ENCODE measurements at regions not wholly inside any gene's neighbourhood (a gene's known extent, or its start where the extent isn't known, plus 50 kb on each side); places are given as distances from the start of the nearest gene placed in this dataset.

- no peak for FAIRE-seq
These were observed 183.7 kb upstream of the NAALADL2 start for GRCh38 chr3:174675406-174675805.

DNA sequence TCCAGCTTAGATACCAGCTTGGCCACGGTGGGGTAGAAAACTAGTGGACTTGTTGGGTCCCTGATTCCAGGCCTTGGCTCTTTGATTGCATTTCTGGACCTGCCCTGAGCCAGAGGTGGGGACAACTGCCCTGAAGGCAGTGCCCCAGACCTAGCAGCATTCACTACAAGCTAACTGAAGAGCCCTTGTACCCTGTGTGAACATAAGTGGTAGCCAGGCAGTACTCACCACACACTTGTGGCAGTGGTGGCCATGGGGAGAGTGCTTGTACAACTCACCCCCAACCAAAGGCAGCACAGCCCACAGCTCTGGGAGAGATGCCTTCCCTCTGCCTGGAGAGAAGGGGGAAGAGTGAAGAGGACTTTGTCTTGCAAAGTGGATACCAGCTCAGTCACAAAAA, 177.3 kb upstream of the NAALADL2 start:
- no peak for FAIRE-seq

DNA sequence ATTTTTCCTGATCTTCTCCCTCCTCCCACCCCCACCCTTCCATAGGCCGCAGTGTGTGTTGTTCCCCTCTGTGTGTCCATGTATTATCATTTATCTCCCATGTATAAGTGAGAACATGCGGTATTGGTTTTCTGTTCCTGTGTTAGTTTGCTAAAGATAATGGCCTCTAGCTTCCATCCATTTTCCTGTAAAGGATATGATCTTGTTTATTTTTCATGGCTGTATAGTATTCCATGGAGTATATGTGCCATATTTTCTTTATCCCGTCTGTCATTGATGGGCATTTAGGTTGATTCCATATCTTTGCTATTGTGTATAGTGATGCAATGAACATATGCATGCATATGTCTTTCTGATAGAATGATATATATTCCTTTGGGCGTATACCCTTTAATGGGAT, 173.3 kb upstream of the NAALADL2 start:
- no peak for FAIRE-seq

- FAIRE-seq, result no peak
These were observed 161.8 kb upstream of the NAALADL2 start for GRCh38 chr3:174697310-174697709.

- FAIRE-seq, result no peak
These were observed 158.4 kb upstream of the NAALADL2 start for GRCh38 chr3:174700736-174701135.

DNA sequence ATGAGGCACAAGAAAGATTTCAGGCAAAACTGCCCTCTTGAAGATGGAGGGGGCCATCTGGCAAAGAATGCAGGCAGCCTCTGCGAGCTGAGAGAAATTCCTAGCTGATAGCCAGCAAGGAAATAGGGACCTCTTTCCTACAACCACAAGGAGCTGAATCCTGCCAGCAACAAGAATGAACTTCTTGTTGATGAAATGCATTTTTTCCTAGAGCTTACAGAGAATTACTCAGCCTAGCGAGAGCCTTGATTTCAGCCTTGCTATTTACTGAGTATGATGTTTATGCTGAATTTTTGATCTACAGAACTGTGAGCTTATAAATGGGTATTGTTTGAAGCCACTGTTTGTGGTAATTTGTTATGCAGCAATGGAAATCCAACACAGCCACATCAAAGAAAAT, 148.5 kb upstream of the NAALADL2 start:
- no peak for FAIRE-seq

GRCh38 chr3:174715386-174715785, 143.7 kb upstream of the NAALADL2 start:
- FAIRE-seq, result no peak

DNA sequence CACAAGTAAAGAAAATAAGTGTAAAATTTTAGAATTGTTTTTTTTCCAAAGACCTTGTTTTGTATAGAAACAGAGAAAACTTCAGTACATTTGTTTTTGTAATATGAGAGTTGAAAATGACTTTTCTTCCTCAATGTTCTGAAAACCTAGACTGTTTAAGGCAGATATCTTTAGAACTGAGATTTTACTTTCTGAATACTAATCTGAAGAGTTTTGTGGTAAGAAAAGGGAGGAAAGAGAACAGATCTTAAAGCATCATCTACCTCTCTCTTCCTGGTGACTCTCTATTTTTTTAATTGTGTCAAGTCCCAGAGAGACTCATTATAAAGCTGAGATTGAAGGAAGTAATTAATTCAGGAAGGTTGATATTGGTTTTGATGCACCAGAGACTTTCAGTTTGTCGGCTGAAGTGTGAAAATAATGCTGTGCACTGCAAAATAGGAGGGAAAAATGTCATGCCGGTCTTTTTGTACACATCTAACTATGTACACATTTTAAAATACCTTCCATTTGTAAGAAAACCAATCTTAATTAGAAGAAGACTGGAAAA, 142.1 kb upstream of the NAALADL2 start:
- peak; percentile 26 for FAIRE-seq

DNA sequence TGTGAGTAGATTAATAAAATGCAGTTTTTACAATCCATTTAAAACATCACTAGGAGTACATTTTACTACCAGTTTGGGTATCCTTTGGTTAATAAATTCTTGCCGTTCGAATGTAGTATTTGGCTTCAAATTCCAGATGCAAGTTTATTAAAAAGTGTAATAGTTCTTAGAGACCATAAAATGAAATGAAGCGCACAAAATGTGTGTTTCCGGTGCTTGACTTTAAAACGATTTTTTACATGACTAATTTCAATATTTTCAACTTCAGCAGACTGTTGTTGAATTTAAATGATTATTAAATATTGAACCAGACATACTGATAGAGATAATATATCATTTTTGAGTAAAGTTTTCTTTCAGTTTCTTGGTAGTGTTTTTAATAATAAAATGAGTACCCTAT, 138.4 kb upstream of the NAALADL2 start:
- no peak for FAIRE-seq

DNA sequence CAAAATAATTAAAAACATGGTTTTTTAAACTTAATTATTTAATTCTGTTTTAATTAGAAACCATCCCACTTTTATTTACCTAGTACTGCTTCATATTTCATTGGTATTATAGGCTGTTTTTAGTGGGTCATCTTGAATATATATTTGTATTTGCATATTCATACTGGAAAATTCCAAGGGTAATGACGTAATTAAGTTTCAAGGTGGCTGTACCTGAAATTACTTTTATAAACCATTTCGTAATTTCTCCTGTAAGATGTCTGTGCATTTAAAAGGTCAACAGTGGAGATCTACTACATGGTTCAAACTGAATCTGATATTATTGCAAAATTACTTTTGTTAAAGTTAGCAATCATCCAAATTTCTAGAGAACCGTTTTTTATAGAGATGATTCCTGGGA, 133.8 kb upstream of the NAALADL2 start:
- no peak for FAIRE-seq

GRCh38 chr3:174737966-174738365, 121.2 kb upstream of the NAALADL2 start:
- FAIRE-seq, result no peak

- FAIRE-seq, result no peak
These were observed 110.0 kb upstream of the NAALADL2 start for GRCh38 chr3:174749143-174749542.

GRCh38 chr3:174755833-174756829, 103.0 kb upstream of the NAALADL2 start:
- no peak for FAIRE-seq

- FAIRE-seq, result peak; percentile 78
These were observed 100.2 kb upstream of the NAALADL2 start for GRCh38 chr3:174758943-174759342.

- FAIRE-seq, result no peak
These were observed 91.7 kb upstream of the NAALADL2 start for GRCh38 chr3:174767406-174767805.

GRCh38 chr3:174767853-174768382, 91.2 kb upstream of the NAALADL2 start:
- no peak for FAIRE-seq

- FAIRE-seq, result no peak
These were observed 90.0 kb upstream of the NAALADL2 start for GRCh38 chr3:174769171-174769570.

- FAIRE-seq, result no peak
These were observed 83.5 kb upstream of the NAALADL2 start for GRCh38 chr3:174775603-174776002.

GRCh38 chr3:174776123-174776522, 83.0 kb upstream of the NAALADL2 start:
- no peak for FAIRE-seq

DNA sequence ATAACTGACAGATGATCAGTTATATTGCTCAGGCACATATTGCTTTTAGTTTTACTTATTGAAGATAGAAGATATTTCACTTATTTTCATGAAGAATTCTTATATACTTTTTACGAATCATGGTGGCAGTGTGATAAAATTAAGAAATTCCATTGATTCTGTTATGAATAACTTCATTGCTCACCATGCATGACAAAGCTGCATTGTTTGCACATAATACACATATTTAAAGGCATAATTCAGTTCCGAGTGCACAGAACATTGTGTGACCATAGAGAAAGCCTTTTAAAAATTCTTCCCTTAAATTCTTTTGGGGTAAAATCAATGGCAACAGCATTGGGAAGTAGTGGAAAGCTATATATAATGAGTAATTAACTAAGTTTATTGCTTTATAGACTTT, 82.5 kb upstream of the NAALADL2 start:
- no peak for FAIRE-seq

- no peak for FAIRE-seq
These were observed 81.3 kb upstream of the NAALADL2 start for GRCh38 chr3:174777813-174778212.

DNA sequence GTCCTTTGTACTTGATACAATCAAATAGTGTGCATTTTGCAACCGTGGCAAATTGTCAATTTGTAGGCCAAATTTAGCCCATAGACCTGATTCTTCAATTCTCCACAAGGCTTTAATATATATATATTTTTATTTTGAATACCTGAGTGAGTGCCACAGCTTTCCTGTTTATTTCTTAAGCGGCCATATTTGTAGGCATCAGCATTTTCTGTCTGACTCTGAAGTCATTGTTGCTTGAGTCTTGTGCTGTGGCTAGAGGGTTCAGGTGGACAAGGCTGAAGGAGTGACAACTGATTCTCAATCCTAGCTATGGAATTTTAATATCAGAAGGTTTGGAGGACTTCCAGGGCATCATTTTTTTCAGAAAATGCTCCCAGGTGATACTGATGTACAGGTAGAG, 75.6 kb upstream of the NAALADL2 start:
- no peak for FAIRE-seq

- FAIRE-seq, result no peak
These were observed 74.8 kb upstream of the NAALADL2 start for GRCh38 chr3:174784206-174784934.

All from endometrium (tissue), 2 donors.